Right hindlimb (tissue), 1 donor: ENCODE measurements at regions not wholly inside any gene's neighbourhood (a gene's known extent, or its start where the extent isn't known, plus 50 kb on each side); places are given as distances from the start of the nearest gene placed in this dataset.
"Not testable (repeated sequence)": the region's sequence is repeated elsewhere in the genome, so short reads cannot be mapped to it uniquely, and the experiment has no call there.

ENCODE experiments used
- DNase-seq: peaks from one replicate; pipeline ENCODE4 v3.0.0-alpha.2; 2018

DNA sequence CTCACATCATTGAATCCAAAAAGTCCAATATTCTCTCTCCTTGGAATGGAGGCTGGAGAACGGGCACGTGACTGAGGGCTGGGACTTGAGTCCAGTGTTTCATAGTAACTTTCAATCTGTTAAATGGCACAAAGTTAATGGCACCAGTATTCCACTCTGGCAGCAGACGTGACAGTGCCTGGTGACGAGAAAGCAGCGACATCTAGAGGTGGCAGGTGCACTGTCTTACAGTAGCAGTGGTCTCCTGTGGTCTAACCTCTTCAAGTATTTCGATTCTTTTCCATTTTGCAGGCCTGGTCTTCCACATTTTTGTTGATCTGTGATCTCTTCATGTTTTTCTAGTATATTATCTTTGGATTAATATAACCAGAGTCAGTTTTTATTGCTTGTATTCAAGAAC lies 107.1 kb downstream of the OXSM start:
- no peak for DNase-seq

- DNase-seq: no peak
These were observed 109.6 kb downstream of the OXSM start for GRCh38 chr3:25899352-25900101.

DNA sequence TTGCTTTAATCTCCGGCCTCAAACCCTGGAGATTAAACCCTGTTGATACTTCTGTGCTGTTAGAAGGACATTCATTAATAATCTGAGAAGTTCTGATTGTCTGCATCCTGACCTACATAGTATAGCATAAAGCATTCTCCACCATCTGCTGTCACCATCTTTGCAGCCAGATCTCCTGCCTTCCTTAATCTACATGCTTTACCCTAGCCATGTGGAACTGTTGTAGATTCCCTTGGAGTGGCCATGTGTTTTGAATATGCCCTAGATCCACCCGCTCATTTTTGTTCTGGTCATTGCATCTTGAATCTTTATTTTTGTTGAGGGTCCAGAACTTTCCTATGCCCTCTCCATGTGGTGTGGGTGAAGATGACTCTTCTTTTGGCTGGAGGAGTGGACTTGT lies 110.3 kb downstream of the OXSM start:
- DNase-seq: no peak

DNA sequence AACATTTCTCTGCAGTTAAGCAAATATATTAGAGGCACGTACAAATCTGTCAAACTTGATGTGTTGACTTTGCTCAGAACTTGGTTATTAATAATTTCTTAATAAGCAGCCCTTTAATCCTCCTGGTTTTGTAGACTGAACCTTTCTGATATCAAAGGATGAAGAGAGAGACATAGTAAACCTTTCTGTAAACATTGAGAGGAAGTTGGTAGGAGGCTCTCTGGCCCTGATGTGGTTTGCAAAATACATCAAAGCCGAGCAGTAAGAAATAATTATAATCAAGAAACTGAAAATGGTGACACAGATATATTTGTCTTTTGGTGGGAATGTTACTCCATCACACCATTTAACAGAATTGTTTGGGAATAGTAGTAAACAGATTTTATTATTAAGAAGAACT lies 111.9 kb downstream of the OXSM start:
- no peak for DNase-seq

DNA sequence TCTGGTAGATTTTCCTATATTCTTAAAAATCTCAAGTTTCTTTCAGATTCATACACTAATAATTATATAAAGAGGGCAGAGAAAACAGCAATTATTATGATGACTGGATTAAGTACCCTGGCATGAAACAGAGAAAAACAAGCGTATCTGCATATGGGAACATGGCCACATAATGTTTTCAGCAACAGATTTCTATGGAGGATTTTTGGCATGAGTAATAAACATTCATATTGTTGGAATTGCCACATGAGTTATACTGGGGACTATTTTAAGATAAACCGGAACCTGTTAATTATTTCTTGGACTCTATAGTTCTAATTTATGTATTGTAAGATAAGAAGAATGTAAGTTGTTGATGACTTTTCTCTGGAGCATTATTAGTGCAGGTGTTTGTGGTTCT lies 112.7 kb downstream of the OXSM start:
- DNase-seq: no peak

DNA sequence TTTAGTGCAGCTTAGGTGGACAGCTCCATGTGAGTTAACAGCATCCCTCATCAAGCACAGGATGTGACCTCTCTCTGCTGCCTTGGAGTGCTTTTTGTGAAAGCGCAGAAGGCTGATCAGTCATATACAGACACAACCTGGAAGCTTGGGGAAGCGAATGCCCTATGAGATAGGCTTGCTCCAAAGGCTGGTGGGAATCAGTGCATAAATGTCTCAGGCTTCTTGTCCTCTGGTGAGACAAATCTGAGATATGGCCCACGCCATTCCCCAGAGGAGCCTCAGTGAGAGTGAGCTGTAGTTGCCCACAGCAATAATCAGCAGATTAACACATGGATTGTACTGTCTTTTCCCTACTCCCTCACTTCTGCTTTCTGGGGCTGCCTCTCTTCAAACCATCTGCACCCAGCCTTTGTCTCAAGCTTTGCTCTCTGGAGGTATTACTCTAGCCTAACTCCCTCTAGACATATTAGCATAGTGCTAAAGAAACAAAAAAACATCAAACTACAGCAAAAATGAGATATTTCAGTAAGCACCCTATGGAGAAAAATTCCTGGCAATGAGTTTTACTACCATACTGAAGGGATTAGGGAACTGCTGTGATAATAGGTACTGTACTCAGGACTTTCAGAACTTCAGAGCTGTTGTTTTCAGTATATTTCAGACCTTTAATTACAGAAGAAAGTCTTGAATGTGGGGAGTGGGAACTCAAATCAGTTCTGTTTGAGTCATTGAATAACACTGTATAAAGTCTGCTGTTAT lies 113.7 kb downstream of the OXSM start:
- DNase-seq: no peak

DNA sequence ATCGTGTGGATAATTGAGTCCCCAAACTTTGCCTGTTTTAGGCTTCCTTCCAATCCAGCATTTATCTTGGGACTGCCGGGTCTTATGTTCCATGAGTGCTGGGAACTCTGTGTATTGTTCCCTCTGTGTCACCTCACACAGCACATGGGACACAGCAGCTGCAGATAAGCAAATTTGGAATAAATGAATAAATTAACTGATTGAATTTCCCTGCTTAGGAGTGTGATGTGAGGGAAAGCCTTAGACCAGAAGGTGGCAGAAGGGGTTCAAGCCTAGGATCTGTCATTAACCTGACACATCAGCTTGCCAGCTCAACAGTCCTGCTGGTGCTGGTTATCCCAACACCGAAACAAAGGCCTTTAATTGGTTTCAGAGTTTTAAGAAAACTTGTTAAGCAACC lies 114.3 kb downstream of the OXSM start:
- DNase-seq: no peak

DNA sequence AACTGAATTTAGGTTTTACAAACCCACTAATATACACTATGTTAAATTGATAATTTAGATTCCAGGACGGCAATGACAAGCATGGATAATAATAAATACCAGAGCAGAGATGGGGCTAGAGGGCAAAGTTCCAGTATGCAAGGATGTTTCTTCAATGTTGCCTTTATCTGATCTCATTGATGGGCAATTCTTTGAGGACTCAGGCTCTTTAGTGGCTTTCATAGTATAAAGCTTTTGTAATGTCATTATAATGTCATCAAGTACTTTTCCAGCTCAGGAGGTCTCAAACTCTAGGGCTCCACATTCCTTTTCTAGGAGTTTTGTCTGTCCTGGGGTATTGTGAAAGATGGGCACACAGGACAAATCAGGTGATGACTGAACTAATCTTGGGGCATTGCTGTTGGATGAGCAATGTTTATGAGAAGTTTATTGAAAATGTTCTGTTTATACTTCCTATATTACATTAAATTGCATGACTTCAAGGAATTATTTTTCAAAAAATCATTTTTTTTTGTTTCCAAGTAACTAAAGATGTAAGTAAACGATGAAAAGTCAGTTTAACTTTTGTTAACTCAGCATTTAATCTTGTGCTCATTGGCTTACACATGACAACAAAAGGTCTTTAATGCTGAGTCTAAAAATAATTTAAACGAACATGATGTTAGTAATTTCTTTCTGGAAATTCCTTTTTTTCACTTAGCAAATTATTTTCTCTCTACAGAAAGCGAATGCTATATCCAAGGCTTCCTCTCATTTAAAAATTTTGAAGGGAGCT lies 116.4 kb downstream of the OXSM start:
- no peak for DNase-seq

DNA sequence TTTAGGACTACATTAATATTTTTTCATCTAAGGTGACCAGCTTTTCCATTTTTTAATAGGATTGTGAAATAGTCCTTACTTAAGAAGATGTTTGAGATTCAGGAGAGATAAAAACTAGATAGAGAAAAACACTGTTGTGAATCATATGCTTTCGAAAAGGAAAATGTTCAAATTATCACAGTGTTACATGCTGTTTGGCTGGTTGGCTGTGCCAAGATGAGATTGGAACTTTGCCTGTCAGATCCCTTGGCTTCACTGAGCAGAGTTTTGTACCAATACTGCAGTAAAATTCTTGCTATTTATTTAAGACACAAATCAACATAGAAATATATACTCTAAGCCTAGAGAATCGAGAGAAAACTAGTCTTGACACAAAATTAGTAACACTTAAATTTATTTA lies 117.2 kb downstream of the OXSM start:
- DNase-seq: no peak

GRCh38 chr3:25910105-25910504 lies 120.2 kb downstream of the OXSM start:
- no peak for DNase-seq

GRCh38 chr3:25910997-25911396 lies 121.1 kb downstream of the OXSM start:
- no peak for DNase-seq

DNA sequence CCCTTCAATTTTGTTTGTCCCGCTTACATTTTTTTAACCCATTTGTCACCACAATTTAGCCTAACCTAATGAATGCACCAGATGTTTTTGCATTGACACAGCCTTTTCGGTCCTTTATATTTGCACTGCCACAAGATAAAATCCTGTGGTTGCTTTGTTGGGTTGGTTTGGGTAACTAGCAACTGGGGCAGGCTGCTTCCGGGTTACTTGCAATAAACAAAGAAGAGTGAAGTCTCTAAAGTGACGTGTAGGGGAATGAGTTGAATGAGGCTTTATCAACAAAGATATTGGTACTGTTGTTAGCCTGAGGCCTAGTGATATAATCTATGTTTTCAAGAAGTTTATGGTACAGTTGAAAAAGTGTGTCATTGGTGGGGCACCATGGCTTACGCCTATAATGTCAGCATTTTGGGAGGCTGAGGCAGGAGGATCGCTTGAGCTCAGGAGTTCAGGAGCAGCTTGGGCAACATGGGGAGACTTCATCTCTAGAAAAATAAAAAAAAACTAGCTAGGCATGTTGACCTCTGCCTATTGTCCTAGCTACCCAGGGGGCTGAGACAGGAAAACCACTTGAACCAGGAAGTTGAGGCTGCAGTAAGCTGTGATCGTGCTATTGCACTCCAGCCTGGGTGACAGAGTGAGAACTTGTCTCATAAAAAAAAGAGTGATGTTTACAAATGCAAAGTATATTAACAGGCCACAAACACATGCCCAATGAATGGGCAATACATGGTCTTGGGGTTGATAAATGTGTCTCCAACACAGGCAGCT lies 121.8 kb downstream of the OXSM start:
- DNase-seq: no peak

- no peak for DNase-seq
These were observed 123.3 kb downstream of the OXSM start for GRCh38 chr3:25913179-25913578.

DNA sequence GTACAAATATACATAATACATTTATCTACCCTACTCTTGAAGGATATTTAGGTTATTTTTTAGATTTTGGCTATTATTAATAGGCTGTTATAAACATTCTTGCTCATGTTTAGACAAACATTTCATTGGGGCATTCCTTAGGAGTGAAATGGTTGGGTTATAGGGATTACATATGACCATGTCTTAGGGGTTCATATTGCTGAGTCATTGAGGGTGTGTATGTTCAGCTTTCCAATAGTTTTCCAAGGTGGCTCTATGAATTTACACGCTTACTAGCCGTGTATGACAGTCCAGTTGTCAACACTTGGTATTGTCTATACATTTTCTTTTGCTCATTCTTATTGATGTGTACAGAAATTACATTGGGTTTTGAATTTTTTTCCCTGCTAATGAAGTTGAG lies 125.8 kb downstream of the OXSM start:
- DNase-seq: no peak

DNA sequence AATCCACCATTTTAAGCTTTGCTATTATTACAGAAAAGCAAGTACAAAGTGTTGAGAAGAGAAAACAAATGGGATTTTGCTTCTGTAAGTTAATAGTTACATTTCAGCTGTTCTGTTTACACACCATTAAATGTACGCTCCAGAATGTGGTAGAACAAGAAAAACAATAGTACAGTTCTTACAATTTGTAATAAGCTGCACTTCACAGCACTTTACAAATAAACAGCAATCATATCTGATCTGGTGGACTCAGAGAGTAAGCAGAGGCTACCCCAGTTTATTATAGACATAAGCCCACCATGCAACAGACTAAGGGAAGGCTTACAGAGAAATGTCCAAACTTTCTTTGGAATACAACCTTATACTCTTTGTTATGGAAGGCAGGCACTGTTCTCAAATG lies 126.4 kb downstream of the OXSM start:
- no peak for DNase-seq

- not testable (repeated sequence) for DNase-seq
These were observed 142.1 kb downstream of the OXSM start for GRCh38 chr3:25931967-25932366.

DNA sequence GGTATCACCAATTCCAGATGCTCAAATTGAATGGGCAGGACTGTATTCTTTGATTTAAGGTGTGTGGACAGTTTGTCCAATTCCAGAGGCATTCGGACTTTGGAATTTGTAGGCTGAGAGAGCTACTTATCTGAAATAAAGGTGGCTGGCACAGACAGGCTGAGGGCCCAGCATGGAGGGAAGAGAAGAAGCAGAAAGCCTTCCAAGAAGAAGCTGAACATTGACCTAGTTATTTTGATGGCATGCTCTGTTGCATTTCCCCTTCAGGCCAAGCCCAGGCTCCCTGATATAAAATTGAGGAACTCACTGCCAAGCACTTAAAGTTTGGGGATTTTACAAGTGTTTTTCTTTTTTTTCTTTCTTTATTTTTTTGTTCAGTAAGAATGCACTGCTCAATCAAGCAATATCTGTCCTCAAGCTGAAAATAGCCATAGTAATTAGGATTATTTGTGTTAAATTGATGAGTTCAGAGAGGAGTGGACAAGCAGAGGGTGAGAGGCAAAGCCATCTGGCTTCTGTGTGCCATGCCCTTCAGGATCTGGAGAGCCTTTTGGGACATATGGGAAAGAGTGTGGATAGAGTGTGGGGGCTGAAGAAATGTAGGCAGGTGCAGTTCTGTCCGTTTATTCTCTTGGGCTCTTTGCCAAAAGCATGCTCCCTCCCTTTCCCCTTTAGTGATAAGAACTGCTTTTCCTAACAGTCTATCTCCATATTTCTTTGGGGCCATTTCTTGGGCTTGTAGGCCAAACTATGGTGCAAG lies 148.9 kb downstream of the OXSM start:
- no peak for DNase-seq

DNA sequence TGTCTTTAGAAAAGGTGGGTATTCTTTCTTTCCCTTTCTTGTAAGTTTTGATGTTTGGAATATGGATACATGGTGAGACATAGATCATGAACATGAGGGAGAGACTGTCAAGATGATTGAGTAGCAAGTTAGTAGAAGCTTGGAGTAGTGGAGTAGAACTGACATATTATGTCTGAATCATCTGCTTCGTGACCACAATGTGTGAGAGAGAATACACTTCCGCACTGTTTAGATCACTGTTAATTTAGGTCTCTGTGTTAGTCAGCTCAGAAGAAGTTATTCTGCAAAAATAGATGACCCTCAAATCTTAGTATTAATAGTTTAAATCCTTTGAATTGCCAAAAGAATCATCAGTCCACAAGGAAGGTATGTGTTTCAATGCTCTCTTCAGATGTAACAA lies 151.0 kb downstream of the OXSM start:
- DNase-seq: no peak

- DNase-seq: no peak
These were observed 154.4 kb downstream of the OXSM start for GRCh38 chr3:25944329-25944728.

DNA sequence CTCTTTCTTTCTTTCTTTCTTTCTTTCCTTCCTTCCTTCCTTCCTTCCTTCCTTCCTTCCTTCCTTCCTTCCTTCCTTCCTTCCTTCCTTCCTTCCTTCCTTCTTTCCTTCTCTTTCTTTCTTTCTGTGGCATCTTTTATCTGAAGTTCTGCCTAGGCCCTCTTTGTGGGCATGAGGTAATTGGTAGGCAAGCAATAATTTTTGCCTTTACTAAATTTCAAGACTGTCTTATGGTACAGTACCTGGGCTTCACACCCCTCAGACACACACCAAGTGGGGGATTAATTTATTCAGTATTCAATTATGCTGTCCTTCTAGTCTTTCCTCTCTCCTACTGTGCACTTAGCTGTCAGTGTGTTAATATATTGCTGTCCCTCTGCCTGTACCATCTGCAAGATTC lies 155.5 kb downstream of the OXSM start:
- no peak for DNase-seq

- DNase-seq: no peak
These were observed 155.9 kb downstream of the OXSM start for GRCh38 chr3:25945836-25946235.

- no peak for DNase-seq
These were observed 162.2 kb downstream of the OXSM start for GRCh38 chr3:25952133-25952532.
